ENCODE measurements at regions not wholly inside any gene's neighbourhood (a gene's known extent, or its start where the extent isn't known, plus 50 kb on each side); places are given as distances from the start of the nearest gene placed in this dataset.

- TF ChIP-seq CTCF (IDR thresholded peaks at IDR 0.05; ENCODE audit: low read depth, low read length, poor library complexity, severe bottlenecking), result no peak
- no peak for TF ChIP-seq EZH2phosphoT487 (IDR thresholded peaks at IDR 0.05; ENCODE audit: borderline replicate concordance, low read length)
These were observed 111.7 kb downstream of the FAM50B start for GRCh38 chr6:3960754-3961361.

All from DOHH2 (cell line).